ENCODE measurements at regions not wholly inside any gene's neighbourhood (a gene's known extent, or its start where the extent isn't known, plus 50 kb on each side); places are given as distances from the start of the nearest gene placed in this dataset.

DNA sequence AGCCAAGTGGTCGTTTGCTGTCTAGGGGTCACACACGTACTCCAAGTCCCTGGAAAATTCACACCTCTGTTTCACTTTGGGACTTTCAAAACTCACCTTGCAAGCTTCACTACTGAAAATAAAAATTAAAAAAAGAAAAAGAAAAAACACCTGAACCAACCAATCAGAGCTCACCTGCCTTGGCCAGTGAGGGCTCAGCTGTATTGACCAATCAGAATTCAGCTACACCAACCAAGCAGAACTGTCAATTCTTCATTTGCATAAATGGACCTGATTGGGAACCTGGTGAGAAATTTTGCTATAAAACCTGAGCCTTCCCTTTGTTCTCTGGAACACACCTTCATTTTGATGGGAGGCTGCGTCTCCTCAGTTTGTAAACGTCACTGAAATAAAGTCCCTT, 176.4 kb downstream of the TTC32 start:
- TF ChIP-seq EZH2 (IDR thresholded peaks at IDR 0.05; ENCODE audit: insufficient read depth, poor library complexity, severe bottlenecking): no peak
- no peak for TF ChIP-seq EZH2phosphoT487 (IDR thresholded peaks at IDR 0.05; ENCODE audit: insufficient read depth, low read depth)
- H3K4me1 ChIP-seq (ENCODE audit: insufficient read depth): no peaks in the 10 kb centered on the region
- H3K79me2 ChIP-seq (ENCODE audit: insufficient read depth): no peaks in the 10 kb centered on the region
- no peaks in the 10 kb centered on the region for H3K36me3 ChIP-seq (ENCODE audit: low read depth)
- no peaks in the 10 kb centered on the region for H3K27me3 ChIP-seq (replicated peaks; ENCODE audit: insufficient read depth)
- H3K4me2 ChIP-seq (ENCODE audit: unreplicated experiment): no peak overlapping the region
- no peaks in the 10 kb centered on the region for H3F3A ChIP-seq (ENCODE audit: insufficient read depth)
- DNase-seq: no peak
- 84 to 90% methylated on average over 4 of the region's 4 CpGs for WGBS, 2 experiments (ENCODE audit: low coverage in 1 of 2, low lambda C conversion rate in 2 of 2, missing lambda C conversion rate in 2 of 2)
- no peak overlapping the region for H3K27ac ChIP-seq
- H3K9me2 ChIP-seq (ENCODE audit: insufficient read depth): no peaks in the 10 kb centered on the region
- no peaks in the 10 kb centered on the region for H4K20me1 ChIP-seq (ENCODE audit: insufficient read depth)
- no peak overlapping the region for H3K9ac ChIP-seq
- no peak overlapping the region for H3K4me3 ChIP-seq
- in situ Hi-C loops (cut with MboI): no loop called here
- no peak overlapping the region for H2AFZ ChIP-seq
- H3K9me3 ChIP-seq (ENCODE audit: low read depth): no peaks in the 10 kb centered on the region

DNA sequence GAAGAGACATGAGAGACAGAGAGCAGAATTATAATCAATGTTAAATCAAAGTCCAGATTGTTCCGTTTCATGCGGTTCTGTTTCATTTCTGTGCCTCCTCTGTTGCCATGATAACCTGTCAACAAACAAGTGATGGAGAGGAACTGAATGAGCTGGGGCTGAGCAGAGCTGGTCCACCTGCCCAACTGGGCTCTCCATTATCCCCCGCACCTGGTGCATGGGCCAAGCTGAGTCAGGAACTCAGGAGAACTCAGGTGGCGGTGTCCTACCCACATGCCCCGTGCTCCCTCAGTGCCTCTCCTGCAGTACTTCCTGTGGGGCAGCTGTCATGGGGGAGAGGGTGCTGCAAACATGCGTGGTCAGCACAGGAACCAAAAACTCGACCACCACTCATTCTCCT, 178.8 kb downstream of the TTC32 start:
- no peaks in the 10 kb centered on the region for H3K9me2 ChIP-seq (ENCODE audit: insufficient read depth)
- TF ChIP-seq EZH2 (IDR thresholded peaks at IDR 0.05; ENCODE audit: insufficient read depth, poor library complexity, severe bottlenecking) (no peak), EZH2phosphoT487 (IDR thresholded peaks at IDR 0.05; ENCODE audit: insufficient read depth, low read depth) (no peak)
- H3K4me1 ChIP-seq (ENCODE audit: insufficient read depth): no peaks in the 10 kb centered on the region
- 64 to 67% methylated on average over 7 of the region's 7 CpGs for WGBS, 2 experiments (ENCODE audit: low coverage in 1 of 2, low lambda C conversion rate in 2 of 2, missing lambda C conversion rate in 2 of 2)
- no peaks in the 10 kb centered on the region for H3K9me3 ChIP-seq (ENCODE audit: low read depth)
- H3K4me3 ChIP-seq: no peak overlapping the region
- no peaks in the 10 kb centered on the region for H3F3A ChIP-seq (ENCODE audit: insufficient read depth)
- no peaks in the 10 kb centered on the region for H3K79me2 ChIP-seq (ENCODE audit: insufficient read depth)
- H4K20me1 ChIP-seq (ENCODE audit: insufficient read depth): no peaks in the 10 kb centered on the region
- no peak overlapping the region for H2AFZ ChIP-seq
- H3K36me3 ChIP-seq (ENCODE audit: low read depth): no peaks in the 10 kb centered on the region
- H3K4me2 ChIP-seq (ENCODE audit: unreplicated experiment): no peak overlapping the region
- no peak overlapping the region for H3K27ac ChIP-seq
- in situ Hi-C loops (cut with MboI): no loop called here
- DNase-seq: no peak
- H3K9ac ChIP-seq: no peak overlapping the region
- H3K27me3 ChIP-seq (replicated peaks; ENCODE audit: insufficient read depth): no peaks in the 10 kb centered on the region

- H3K4me2 ChIP-seq (ENCODE audit: unreplicated experiment): no peak overlapping the region
- no peaks in the 10 kb centered on the region for H3K9me2 ChIP-seq (ENCODE audit: insufficient read depth)
- no peak overlapping the region for H2AFZ ChIP-seq
- H3K36me3 ChIP-seq (ENCODE audit: low read depth): no peaks in the 10 kb centered on the region
- H4K20me1 ChIP-seq (ENCODE audit: insufficient read depth): no peaks in the 10 kb centered on the region
- H3F3A ChIP-seq (ENCODE audit: insufficient read depth): no peaks in the 10 kb centered on the region
- no peaks in the 10 kb centered on the region for H3K9me3 ChIP-seq (ENCODE audit: low read depth)
- 20 to 35% methylated on average over 3 of the region's 3 CpGs for WGBS, 2 experiments (ENCODE audit: low coverage in 1 of 2, low lambda C conversion rate in 2 of 2, missing lambda C conversion rate in 2 of 2)
- no peaks in the 10 kb centered on the region for H3K4me1 ChIP-seq (ENCODE audit: insufficient read depth)
- H3K9ac ChIP-seq: no peak overlapping the region
- no peak for TF ChIP-seq EZH2phosphoT487 (IDR thresholded peaks at IDR 0.05; ENCODE audit: insufficient read depth, low read depth)
- no peak for TF ChIP-seq EZH2 (IDR thresholded peaks at IDR 0.05; ENCODE audit: insufficient read depth, poor library complexity, severe bottlenecking)
- no peak for DNase-seq
- no peak overlapping the region for H3K4me3 ChIP-seq
- no peaks in the 10 kb centered on the region for H3K27me3 ChIP-seq (replicated peaks; ENCODE audit: insufficient read depth)
- H3K79me2 ChIP-seq (ENCODE audit: insufficient read depth): no peaks in the 10 kb centered on the region
- in situ Hi-C loops (cut with MboI): no loop called here
- no peak overlapping the region for H3K27ac ChIP-seq
Observed at GRCh38 chr2:19722531-19722971, 179.2 kb downstream of the TTC32 start.

- no peaks in the 10 kb centered on the region for H3K9me3 ChIP-seq (ENCODE audit: low read depth)
- no peaks in the 10 kb centered on the region for H3K9me2 ChIP-seq (ENCODE audit: insufficient read depth)
- H3K4me3 ChIP-seq: no peak overlapping the region
- no peaks in the 10 kb centered on the region for H3K36me3 ChIP-seq (ENCODE audit: low read depth)
- no peaks in the 10 kb centered on the region for H3K4me1 ChIP-seq (ENCODE audit: insufficient read depth)
- H3K79me2 ChIP-seq (ENCODE audit: insufficient read depth): no peaks in the 10 kb centered on the region
- H3K27me3 ChIP-seq (replicated peaks; ENCODE audit: insufficient read depth): no peaks in the 10 kb centered on the region
- TF ChIP-seq EZH2phosphoT487 (IDR thresholded peaks at IDR 0.05; ENCODE audit: insufficient read depth, low read depth) (no peak), EZH2 (IDR thresholded peaks at IDR 0.05; ENCODE audit: insufficient read depth, poor library complexity, severe bottlenecking) (no peak)
- no peak overlapping the region for H3K27ac ChIP-seq
- DNase-seq: no peak
- H4K20me1 ChIP-seq (ENCODE audit: insufficient read depth): no peaks in the 10 kb centered on the region
- H3K4me2 ChIP-seq (ENCODE audit: unreplicated experiment): no peak overlapping the region
- in situ Hi-C loops (cut with MboI): no loop called here
- no peaks in the 10 kb centered on the region for H3F3A ChIP-seq (ENCODE audit: insufficient read depth)
- H2AFZ ChIP-seq: no peak overlapping the region
- no peak overlapping the region for H3K9ac ChIP-seq
- WGBS, 2 experiments (ENCODE audit: low coverage in 1 of 2, low lambda C conversion rate in 2 of 2, missing lambda C conversion rate in 2 of 2): 37 to 50% methylated on average over 5 of the region's 5 CpGs
Observed at GRCh38 chr2:19720306-19720705, 181.5 kb downstream of the TTC32 start.

GRCh38 chr2:19719540-19719939, 182.2 kb downstream of the TTC32 start:
- H3K9ac ChIP-seq: no peak overlapping the region
- no peak overlapping the region for H3K4me2 ChIP-seq (ENCODE audit: unreplicated experiment)
- no peak overlapping the region for H3K4me3 ChIP-seq
- H3F3A ChIP-seq (ENCODE audit: insufficient read depth): no peaks in the 10 kb centered on the region
- no peaks in the 10 kb centered on the region for H3K9me3 ChIP-seq (ENCODE audit: low read depth)
- no peaks in the 10 kb centered on the region for H4K20me1 ChIP-seq (ENCODE audit: insufficient read depth)
- no peaks in the 10 kb centered on the region for H3K9me2 ChIP-seq (ENCODE audit: insufficient read depth)
- H3K27me3 ChIP-seq (replicated peaks; ENCODE audit: insufficient read depth): no peaks in the 10 kb centered on the region
- H3K4me1 ChIP-seq (ENCODE audit: insufficient read depth): no peaks in the 10 kb centered on the region
- WGBS, 2 experiments (ENCODE audit: low coverage in 1 of 2, low lambda C conversion rate in 2 of 2, missing lambda C conversion rate in 2 of 2): 67% methylated on average over 5 of the region's 5 CpGs
- no peak overlapping the region for H3K27ac ChIP-seq
- in situ Hi-C loops (cut with MboI): no loop called here
- H3K79me2 ChIP-seq (ENCODE audit: insufficient read depth): no peaks in the 10 kb centered on the region
- no peak for DNase-seq
- no peaks in the 10 kb centered on the region for H3K36me3 ChIP-seq (ENCODE audit: low read depth)
- H2AFZ ChIP-seq: no peak overlapping the region
- no peak for TF ChIP-seq EZH2 (IDR thresholded peaks at IDR 0.05; ENCODE audit: insufficient read depth, poor library complexity, severe bottlenecking)
- no peak for TF ChIP-seq EZH2phosphoT487 (IDR thresholded peaks at IDR 0.05; ENCODE audit: insufficient read depth, low read depth)
